Tibial nerve (tissue), 4 donors: ENCODE measurements at regions not wholly inside any gene's neighbourhood (a gene's known extent, or its start where the extent isn't known, plus 50 kb on each side); places are given as distances from the start of the nearest gene placed in this dataset.

Source experiments
- DNase-seq, 2 donors: peaks; one replicate each; pipeline ENCODE4 v3.0.0-alpha.2; 2019; ENCODE audit warnings: low spot score in 2 of 2
- H3K27ac ChIP-seq, 4 donors: fragments of 200-600 bp; sonication (generic) in 3 of 4; one replicate each; pipeline ENCODE4 v1.5.1; 2017 to 2019; ENCODE audit warnings: mild to moderate bottlenecking in 1 of 4
- H3K27me3 ChIP-seq, 2 donors: fragments of 200-600 bp; sonication (generic) in 1 of 2; one replicate each; pipeline versions ENCODE4 v1.5.1 to v1.6.0; 2017 to 2019
- H3K36me3 ChIP-seq, 3 donors: fragments of 200-600 bp; sonication (generic); one replicate each; pipeline ENCODE4 v1.5.1; 2018 to 2019
- H3K4me1 ChIP-seq, 4 donors: fragments of 200-600 bp; sonication (generic) in 3 of 4; one replicate each; pipeline ENCODE4 v1.5.1; 2017 to 2019
- H3K4me3 ChIP-seq, 4 donors: fragments of 200-600 bp; sonication (generic) in 3 of 4; one replicate each; pipeline ENCODE4 v1.5.1; 2017 to 2019; ENCODE audit warnings: mild to moderate bottlenecking in 1 of 4, moderate library complexity in 1 of 4
- H3K9me3 ChIP-seq, 4 donors: fragments of 200-600 bp; sonication (generic) in 3 of 4; one replicate each; pipeline ENCODE4 v1.5.1; 2017 to 2019
- CTCF ChIP-seq, 5 experiments: fragments of 200-600 bp in 3 of 5; fragments of 450-650 bp in 2 of 5; sonication (generic) in 3 of 5; IDR thresholded peaks; one replicate each; pipeline ENCODE4 v1.5.1; 2016 to 2019; ENCODE audit warnings: antibody characterized with exemption in 5 of 5, mild to moderate bottlenecking in 3 of 5, moderate library complexity in 2 of 5
- EP300 ChIP-seq, 2 donors: sonication (generic); formaldehyde crosslinking; IDR thresholded peaks; one replicate each; pipeline ENCODE4 v1.6.1; 2017; ENCODE audit warnings: antibody characterized with exemption in 2 of 2, mild to moderate bottlenecking in 1 of 2
- POLR2A ChIP-seq, 2 donors: fragments of 450-650 bp; IDR thresholded peaks; one replicate each; pipeline ENCODE4 v1.6.1; 2017; ENCODE audit warnings: antibody characterized with exemption in 2 of 2, mild to moderate bottlenecking in 2 of 2, moderate library complexity in 2 of 2
- WGBS, 2 donors: methylation state at CpG; one replicate each; pipeline ENCODE4 v1.1.5; 2018; 5-methylcytosine and 5-hydroxymethylcytosine counted together

GRCh38 chr6:98653179-98653578, 181.2 kb upstream of the POU3F2 start:
- no peak overlapping the region for H3K4me3 ChIP-seq
- H3K27me3 ChIP-seq, result no peaks in the 10 kb centered on the region
- H3K4me1 ChIP-seq, result no peaks in the 10 kb centered on the region
- no peaks in the 10 kb centered on the region for H3K36me3 ChIP-seq
- TF ChIP-seq POLR2A (IDR thresholded peaks at IDR 0.05) (no peak), CTCF (IDR thresholded peaks at IDR 0.05) (no peak), EP300 (IDR thresholded peaks at IDR 0.05) (no peak)
- no peaks in the 10 kb centered on the region for H3K9me3 ChIP-seq
- no peak overlapping the region for H3K27ac ChIP-seq
- DNase-seq, result no peak
- WGBS, 2 donors, result 28 to 29% methylated on average over 2 of the region's 2 CpGs

- DNase-seq, result peak in 1 of 2 donors; percentile 15
- H3K27me3 ChIP-seq, result no peaks in the 10 kb centered on the region
- H3K36me3 ChIP-seq, result no peaks in the 10 kb centered on the region
- 37 to 45% methylated on average over 5 of the region's 5 CpGs for WGBS, 2 donors
- H3K4me1 ChIP-seq, result no peaks in the 10 kb centered on the region
- no peak overlapping the region for H3K27ac ChIP-seq
- H3K9me3 ChIP-seq, result no peaks in the 10 kb centered on the region
- H3K4me3 ChIP-seq, result no peak overlapping the region
- no peak for TF ChIP-seq POLR2A (IDR thresholded peaks at IDR 0.05)
- no peak for TF ChIP-seq CTCF (IDR thresholded peaks at IDR 0.05)
- TF ChIP-seq EP300 (IDR thresholded peaks at IDR 0.05), result no peak
Measured at GRCh38 chr6:98657764-98658163, 176.6 kb upstream of the POU3F2 start.

- TF ChIP-seq CTCF (IDR thresholded peaks at IDR 0.05), result no peak
- no peak for TF ChIP-seq EP300 (IDR thresholded peaks at IDR 0.05)
- no peak for TF ChIP-seq POLR2A (IDR thresholded peaks at IDR 0.05)
- no peaks in the 10 kb centered on the region for H3K9me3 ChIP-seq
- DNase-seq, result no peak
- no peaks in the 10 kb centered on the region for H3K27me3 ChIP-seq
- H3K4me1 ChIP-seq, result no peaks in the 10 kb centered on the region
- no peak overlapping the region for H3K27ac ChIP-seq
- H3K4me3 ChIP-seq, result no peak overlapping the region
- no peaks in the 10 kb centered on the region for H3K36me3 ChIP-seq
Measured at GRCh38 chr6:98669371-98669770, 165.0 kb upstream of the POU3F2 start.

- Histone ChIP-seq H3K27ac (no peak overlapping the region), H3K36me3 (no peaks in the 10 kb centered on the region), H3K9me3 (no peaks in the 10 kb centered on the region), H3K4me3 (no peak overlapping the region), H3K27me3 (no peaks in the 10 kb centered on the region), H3K4me1 (no peaks in the 10 kb centered on the region)
- 75 to 88% methylated on average over 3 of the region's 3 CpGs for WGBS, 2 donors
- no peak for DNase-seq
- TF ChIP-seq CTCF (IDR thresholded peaks at IDR 0.05), result no peak
- TF ChIP-seq EP300 (IDR thresholded peaks at IDR 0.05), result no peak
- no peak for TF ChIP-seq POLR2A (IDR thresholded peaks at IDR 0.05)
Measured at GRCh38 chr6:98670045-98670746, 164.2 kb upstream of the POU3F2 start.

- Histone ChIP-seq H3K36me3 (no peaks in the 10 kb centered on the region), H3K27me3 (no peaks in the 10 kb centered on the region), H3K9me3 (no peaks in the 10 kb centered on the region), H3K4me3 (no peak overlapping the region), H3K4me1 (no peaks in the 10 kb centered on the region), H3K27ac (no peak overlapping the region)
- TF ChIP-seq CTCF (IDR thresholded peaks at IDR 0.05) (no peak), POLR2A (IDR thresholded peaks at IDR 0.05) (no peak), EP300 (IDR thresholded peaks at IDR 0.05) (no peak)
- 44 to 63% methylated on average over 1 of the region's 1 CpG for WGBS, 2 donors
- DNase-seq, result no peak
Measured at GRCh38 chr6:98672681-98673475, 161.5 kb upstream of the POU3F2 start.
